Stomach (tissue), 8 donors: ENCODE measurements at regions not wholly inside any gene's neighbourhood (a gene's known extent, or its start where the extent isn't known, plus 50 kb on each side); places are given as distances from the start of the nearest gene placed in this dataset.

Experiments
- DNase-seq, 2 donors: peaks; one replicate each; pipeline versions ENCODE4 v3.0.0 to v3.0.0-alpha.2; 2013 to 2019
- H3K27ac ChIP-seq, 5 donors: fragments of 200-600 bp in 4 of 5; sonication (generic) in 4 of 5; one replicate each; pipeline ENCODE4 v1.5.1; 2013 to 2019; ENCODE audit warnings: mild to moderate bottlenecking in 1 of 5, moderate library complexity in 1 of 5
- H3K27me3 ChIP-seq, 3 donors: fragments of 200-600 bp; sonication (generic); one replicate each; pipeline ENCODE4 v1.5.1; 2017 to 2019; ENCODE audit warnings: mixed run types in 1 of 3
- H3K36me3 ChIP-seq, 4 donors: fragments of 200-600 bp; sonication (generic); 1 replicate in 3 of 4; 2 replicates in 1 of 4; pipeline ENCODE4 v1.5.1; 2016 to 2019
- H3K4me1 ChIP-seq, 4 donors: fragments of 200-600 bp; sonication (generic); one replicate each; pipeline ENCODE4 v1.5.1; 2016 to 2019
- H3K4me3 ChIP-seq, 4 donors: fragments of 200-600 bp; sonication (generic) in 3 of 4; one replicate each; pipeline ENCODE4 v1.5.1; 2016 to 2019; ENCODE audit warnings: mild to moderate bottlenecking in 1 of 4
- H3K9me3 ChIP-seq, 4 donors: fragments of 200-600 bp; sonication (generic); one replicate each; pipeline ENCODE4 v1.5.1; 2016 to 2019
- CTCF ChIP-seq, 7 experiments: fragments of 450-650 bp in 4 of 7; fragments of 200-600 bp in 3 of 7; sonication (generic) in 3 of 7; IDR thresholded peaks; one replicate each; pipeline ENCODE4 v1.5.1; 2016 to 2019; ENCODE audit warnings: antibody characterized with exemption in 7 of 7, control low read depth in 2 of 7, mild to moderate bottlenecking in 1 of 7
- EP300 ChIP-seq: sonication (generic); formaldehyde crosslinking; IDR thresholded peaks from one replicate; pipeline ENCODE4 v1.6.1; 2017; ENCODE audit warnings: antibody characterized with exemption
- POLR2A ChIP-seq, 4 donors: fragments of 450-650 bp; IDR thresholded peaks; one replicate each; pipeline ENCODE4 v1.6.1; 2016; ENCODE audit warnings: antibody characterized with exemption in 4 of 4, control low read depth in 2 of 4, mild to moderate bottlenecking in 1 of 4, moderate library complexity in 1 of 4
- POLR2AphosphoS5 ChIP-seq, 3 donors: sonication (generic); formaldehyde crosslinking; IDR thresholded peaks; one replicate each; pipeline ENCODE4 v1.6.1; 2016; ENCODE audit warnings: antibody characterized with exemption in 3 of 3
- WGBS, 5 donors: extraction: QIAGEN DNeasy Blood & Tissue Kit in 3 of 5; methylation state at CpG; one replicate each; pipeline versions ENCODE4 v1.1.5 to v1.1.7; 2013 to 2018; 5-methylcytosine and 5-hydroxymethylcytosine counted together
- intact Hi-C: fragments of 100-400 bp; cut with DNase I; formaldehyde crosslinking; loops from one replicate; pipeline ENCODE4 v1.15.1; 2023; ENCODE audit warnings: low total_unique reads
- donor health status: healthy with polysubstance abuse.
- donor health status: Bipolar disorder and iron deficiency.
- donor health status: healthy.

- no peaks in the 10 kb centered on the region for H3K36me3 ChIP-seq
- H3K9me3 ChIP-seq, result no peaks in the 10 kb centered on the region
- no peak overlapping the region for H3K4me3 ChIP-seq
- H3K27me3 ChIP-seq, result no peaks in the 10 kb centered on the region
- no peak for DNase-seq
- 68 to 77% (median 72%) methylated on average over 6 of the region's 6 CpGs for WGBS, 5 donors
- no peak for TF ChIP-seq EP300
- no peak for TF ChIP-seq POLR2AphosphoS5 (IDR thresholded peaks at IDR 0.05)
- no peak for TF ChIP-seq CTCF (IDR thresholded peaks at IDR 0.05)
- TF ChIP-seq POLR2A (IDR thresholded peaks at IDR 0.05), result no peak
- no peaks in the 10 kb centered on the region for H3K4me1 ChIP-seq
- no peak overlapping the region for H3K27ac ChIP-seq
- intact Hi-C loops, result no loop called here
Measured at GRCh38 chr2:19473350-19473749, 114.9 kb upstream of the OSR1 start.

GRCh38 chr2:19472391-19472978 lies 114.1 kb upstream of the OSR1 start:
- Histone ChIP-seq H3K4me3 (no peak overlapping the region), H3K27ac (no peak overlapping the region), H3K9me3 (no peaks in the 10 kb centered on the region), H3K4me1 (no peaks in the 10 kb centered on the region), H3K36me3 (no peaks in the 10 kb centered on the region), H3K27me3 (no peaks in the 10 kb centered on the region)
- no peak for DNase-seq
- TF ChIP-seq EP300 (no peak), CTCF (IDR thresholded peaks at IDR 0.05) (no peak), POLR2A (IDR thresholded peaks at IDR 0.05) (no peak), POLR2AphosphoS5 (IDR thresholded peaks at IDR 0.05) (no peak)
- intact Hi-C loops, result no loop called here
- 82 to 93% (median 87%) methylated on average over 4 of the region's 4 CpGs for WGBS, 5 donors

GRCh38 chr2:19471491-19471890 lies 113.1 kb upstream of the OSR1 start:
- Histone ChIP-seq H3K4me3 (no peak overlapping the region), H3K9me3 (no peaks in the 10 kb centered on the region), H3K36me3 (no peaks in the 10 kb centered on the region), H3K4me1 (no peaks in the 10 kb centered on the region), H3K27me3 (no peaks in the 10 kb centered on the region), H3K27ac (no peak overlapping the region)
- TF ChIP-seq POLR2AphosphoS5 (IDR thresholded peaks at IDR 0.05), result no peak
- TF ChIP-seq POLR2A (IDR thresholded peaks at IDR 0.05), result no peak
- no peak for TF ChIP-seq CTCF (IDR thresholded peaks at IDR 0.05)
- no peak for TF ChIP-seq EP300
- no peak for DNase-seq
- intact Hi-C loops, result no loop called here
- WGBS, 5 donors, result 90 to 95% (median 92%) methylated on average over 4 of the region's 4 CpGs

- Histone ChIP-seq H3K27me3 (no peaks in the 10 kb centered on the region), H3K27ac (no peak overlapping the region), H3K4me3 (no peak overlapping the region), H3K9me3 (peaks cover 0 to 4% (median 0%) of the 10 kb centered on the region in 4 donors), H3K4me1 (peaks cover 0 to 10% (median 0%) of the 10 kb centered on the region in 4 donors), H3K36me3 (no peaks in the 10 kb centered on the region)
- intact Hi-C loops, result no loop called here
- TF ChIP-seq POLR2AphosphoS5 (IDR thresholded peaks at IDR 0.05), result no peak
- TF ChIP-seq POLR2A (IDR thresholded peaks at IDR 0.05), result no peak
- TF ChIP-seq EP300, result no peak
- no peak for TF ChIP-seq CTCF (IDR thresholded peaks at IDR 0.05)
- DNase-seq, result no peak
Measured at GRCh38 chr2:19465978-19466377, 107.6 kb upstream of the OSR1 start.
